GM21381 (cell line): ENCODE measurements at regions not wholly inside any gene's neighbourhood (a gene's known extent, or its start where the extent isn't known, plus 50 kb on each side); places are given as distances from the start of the nearest gene placed in this dataset.
A peak's percentile ranks its signal among the peaks of the same experiment; 100 is the strongest.

ENCODE experiments used
- ATAC-seq: cut with Tn5 transposase; IDR thresholded peaks from one replicate; pipeline ENCODE4 v1.9.1; 2021; ENCODE audit warnings: mild to moderate bottlenecking, moderate library complexity; ENCODE audit not compliant: unreplicated experiment

- no peak for ATAC-seq
Measured at GRCh38 chr15:89421219-89421618, 75.2 kb downstream of the RHCG start.

GRCh38 chr15:89419370-89419984 lies 76.9 kb downstream of the RHCG start:
- no peak for ATAC-seq

- ATAC-seq: no peak
Measured at GRCh38 chr15:89417206-89417725, 79.1 kb downstream of the RHCG start.

GRCh38 chr15:89416339-89417183 lies 79.8 kb downstream of the RHCG start:
- peak; percentile 84 for ATAC-seq

GRCh38 chr15:89414571-89414970 lies 79.9 kb upstream of the POLG start:
- ATAC-seq: no peak

- ATAC-seq: no peak
Measured at GRCh38 chr15:89413877-89414276, 79.3 kb upstream of the POLG start.

GRCh38 chr15:89412905-89413411 lies 78.3 kb upstream of the POLG start:
- no peak for ATAC-seq

- ATAC-seq: no peak
Measured at GRCh38 chr15:89410039-89410435, 75.4 kb upstream of the POLG start.

GRCh38 chr15:89409184-89410038 lies 74.8 kb upstream of the POLG start:
- no peak for ATAC-seq

- ATAC-seq: no peak
Measured at GRCh38 chr15:89408372-89409183, 74.0 kb upstream of the POLG start.

- no peak for ATAC-seq
Measured at GRCh38 chr15:89406940-89407607, 72.5 kb upstream of the POLG start.

- no peak for ATAC-seq
Measured at GRCh38 chr15:89406218-89406939, 71.8 kb upstream of the POLG start.

GRCh38 chr15:89405494-89405893 lies 70.9 kb upstream of the POLG start:
- no peak for ATAC-seq

GRCh38 chr15:89404023-89404422 lies 69.4 kb upstream of the POLG start:
- no peak for ATAC-seq

GRCh38 chr15:89402518-89402805 lies 67.8 kb upstream of the POLG start:
- no peak for ATAC-seq

- ATAC-seq: no peak
Measured at GRCh38 chr15:89401631-89402517, 67.2 kb upstream of the POLG start.

- no peak for ATAC-seq
Measured at GRCh38 chr15:89400782-89401545, 66.3 kb upstream of the POLG start.
